ENCODE measurements at regions not wholly inside any gene's neighbourhood (a gene's known extent, or its start where the extent isn't known, plus 50 kb on each side); places are given as distances from the start of the nearest gene placed in this dataset.
"Not testable (repeated sequence)": the region's sequence is repeated elsewhere in the genome, so short reads cannot be mapped to it uniquely, and the experiment has no call there.

DNA sequence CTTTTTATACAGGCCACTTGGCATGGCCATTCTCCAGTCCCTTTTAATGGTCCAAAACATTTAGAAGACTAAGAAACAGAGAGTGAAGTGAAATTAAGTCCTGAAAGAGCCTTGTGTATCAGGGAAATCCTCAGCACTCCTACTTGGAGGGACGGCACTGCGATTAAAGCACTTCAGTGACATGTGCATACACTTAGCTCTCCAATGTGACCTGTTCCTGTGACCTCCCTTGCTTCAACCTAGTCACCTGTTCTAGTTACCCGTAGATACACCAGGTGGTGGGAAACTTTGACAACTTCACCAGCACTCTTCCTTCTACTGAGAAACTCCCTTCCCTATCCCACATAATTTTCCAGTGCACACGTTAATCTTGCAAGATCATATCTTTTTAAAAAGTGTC lies 51.4 kb upstream of the POMZP3 start:
- not testable (repeated sequence) for H3K4me3 ChIP-seq (ENCODE audit: low read depth, low read length); H3K27me3 ChIP-seq (ENCODE audit: control insufficient read depth, insufficient read depth, low read length); DNase-seq (ENCODE audit: low read depth); H3K36me3 ChIP-seq (ENCODE audit: control insufficient read depth, insufficient read depth, low read length)

DNA sequence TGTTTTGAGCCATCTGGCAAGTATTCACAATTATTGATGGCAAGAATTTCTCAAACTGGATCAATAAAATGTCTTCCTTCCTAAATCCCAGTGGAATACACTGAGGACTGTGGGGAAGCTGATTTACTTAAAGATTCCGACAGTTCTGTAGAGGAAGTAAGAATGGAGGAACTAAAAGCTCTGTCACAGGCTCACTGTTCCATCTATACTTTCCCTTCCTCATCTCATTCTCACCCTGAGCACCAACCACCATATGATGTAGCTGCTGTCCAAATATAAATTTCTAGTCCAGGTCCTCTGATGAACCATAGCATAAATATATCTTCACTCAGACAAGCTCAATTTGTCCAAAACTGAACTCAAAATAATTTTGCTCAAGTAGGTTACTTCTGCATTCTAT lies 49.8 kb upstream of the POMZP3 start:
- not testable (repeated sequence) for H3K36me3 ChIP-seq (ENCODE audit: control insufficient read depth, insufficient read depth, low read length); H3K4me3 ChIP-seq (ENCODE audit: low read depth, low read length); DNase-seq (ENCODE audit: low read depth); H3K27me3 ChIP-seq (ENCODE audit: control insufficient read depth, insufficient read depth, low read length)

Measured in kidney epithelial cell (primary cell).